Activated naive CD8-positive, alpha-beta T cell (primary cell): ENCODE measurements at regions not wholly inside any gene's neighbourhood (a gene's known extent, or its start where the extent isn't known, plus 50 kb on each side); places are given as distances from the start of the nearest gene placed in this dataset.
"Not testable (repeated sequence)": the region's sequence is repeated elsewhere in the genome, so short reads cannot be mapped to it uniquely, and the experiment has no call there.

Experiments
- H3K27ac Mint-ChIP-seq: one replicate; pipeline ENCODE4 v1.8.0; 2021; ENCODE audit warnings: mixed read lengths
- H3K27me3 Mint-ChIP-seq: one replicate; pipeline ENCODE4 v1.8.0; 2021; ENCODE audit warnings: mixed read lengths
- H3K36me3 Mint-ChIP-seq: one replicate; pipeline ENCODE4 v1.8.0; 2021; ENCODE audit warnings: mixed read lengths
- H3K4me1 Mint-ChIP-seq: one replicate; pipeline ENCODE4 v1.8.0; 2021; ENCODE audit warnings: low read depth, mixed read lengths
- H3K4me3 Mint-ChIP-seq: one replicate; pipeline ENCODE4 v1.8.0; 2021; ENCODE audit warnings: mild to moderate bottlenecking, mixed read lengths
- H3K9me3 Mint-ChIP-seq: one replicate; pipeline ENCODE4 v1.8.0; 2021; ENCODE audit warnings: low read depth, mixed read lengths

DNA sequence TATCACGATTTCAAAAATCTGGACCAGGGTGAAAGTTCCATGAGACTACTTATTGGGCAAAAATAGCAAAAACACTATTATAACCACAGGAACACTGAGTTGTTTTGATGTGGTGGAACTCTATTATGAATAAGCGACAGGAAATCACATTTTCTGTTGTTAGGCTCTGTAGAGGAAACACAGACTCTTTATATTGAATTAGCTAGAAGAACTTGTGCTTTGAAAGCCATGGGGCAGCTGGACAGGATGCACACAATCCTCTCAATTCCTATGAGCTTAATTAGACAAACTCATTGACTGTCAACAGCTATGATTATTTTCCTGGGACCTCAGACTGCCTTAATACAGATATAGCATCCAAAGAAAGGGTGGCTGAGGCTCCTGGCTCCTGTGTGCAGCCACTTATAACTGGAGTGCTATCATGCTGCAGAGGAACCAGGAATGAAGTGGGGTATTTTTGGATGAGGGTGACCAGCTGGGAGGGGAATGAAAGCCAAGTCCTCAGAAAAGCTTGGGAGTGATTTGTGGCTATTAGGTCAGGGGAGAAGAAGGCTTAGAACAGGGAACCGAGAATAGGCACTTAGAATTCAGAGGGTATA, 657.3 kb downstream of the TYW1 start:
- no peaks in the 10 kb centered on the region for H3K27me3 Mint-ChIP-seq
- no peak overlapping the region for H3K4me3 Mint-ChIP-seq
- H3K36me3 Mint-ChIP-seq = no peaks in the 10 kb centered on the region

DNA sequence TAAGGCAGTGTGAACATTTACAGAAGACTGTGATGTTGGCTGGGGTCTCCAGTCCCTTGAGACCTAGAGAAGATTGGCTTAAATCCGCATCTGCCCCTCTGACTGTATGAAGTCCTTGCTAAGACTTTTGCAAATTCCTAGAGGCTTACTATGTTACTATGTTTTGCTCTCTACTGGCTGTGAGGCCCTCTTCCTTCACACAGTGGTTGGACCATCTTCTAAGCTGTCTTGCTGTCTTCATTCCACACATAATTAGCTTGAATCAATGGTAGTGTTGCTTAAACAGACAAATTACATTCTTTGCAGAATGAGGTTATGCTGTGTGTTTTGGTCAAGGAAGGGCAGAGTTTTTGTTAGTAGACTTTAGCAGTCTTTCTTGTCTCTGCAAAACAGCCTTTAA, 658.0 kb downstream of the TYW1 start:
- no peaks in the 10 kb centered on the region for H3K9me3 Mint-ChIP-seq
- H3K36me3 Mint-ChIP-seq = no peaks in the 10 kb centered on the region
- H3K27me3 Mint-ChIP-seq = no peaks in the 10 kb centered on the region
- no peaks in the 10 kb centered on the region for H3K4me1 Mint-ChIP-seq
- H3K4me3 Mint-ChIP-seq = no peak overlapping the region
- H3K27ac Mint-ChIP-seq = no peak overlapping the region

More for the DNA sequence above, 657.3 kb downstream of the TYW1 start:
- H3K9me3 Mint-ChIP-seq = no peaks in the 10 kb centered on the region
- no peak overlapping the region for H3K27ac Mint-ChIP-seq
- H3K4me1 Mint-ChIP-seq = no peaks in the 10 kb centered on the region

DNA sequence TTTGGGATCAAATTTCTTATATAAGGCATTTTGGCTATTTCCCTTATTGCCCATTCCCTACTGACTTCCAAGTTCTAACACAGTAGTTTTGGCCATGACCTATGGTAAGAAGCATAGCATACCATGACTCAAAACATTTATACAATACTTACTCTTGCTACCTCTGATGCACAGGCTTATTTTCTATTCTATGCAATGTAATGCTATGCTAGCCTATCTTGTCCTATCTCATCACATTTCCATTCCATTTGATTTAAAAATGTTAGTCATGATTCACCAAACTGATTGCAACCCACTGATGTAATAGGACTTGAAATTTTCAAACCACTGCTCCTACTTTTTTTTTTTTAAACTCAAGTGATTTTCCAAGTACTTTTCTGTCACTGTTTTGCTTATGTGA, 658.5 kb downstream of the TYW1 start:
- no peaks in the 10 kb centered on the region for H3K9me3 Mint-ChIP-seq
- no peaks in the 10 kb centered on the region for H3K27me3 Mint-ChIP-seq
- H3K4me3 Mint-ChIP-seq = no peak overlapping the region
- no peaks in the 10 kb centered on the region for H3K4me1 Mint-ChIP-seq
- H3K36me3 Mint-ChIP-seq = no peaks in the 10 kb centered on the region
- H3K27ac Mint-ChIP-seq = no peak overlapping the region

GRCh38 chr7:67659091-67659490, 662.5 kb downstream of the TYW1 start:
- H3K36me3 Mint-ChIP-seq = no peaks in the 10 kb centered on the region
- H3K9me3 Mint-ChIP-seq = peaks cover 5% of the 10 kb centered on the region
- H3K4me1 Mint-ChIP-seq = no peaks in the 10 kb centered on the region
- no peaks in the 10 kb centered on the region for H3K27me3 Mint-ChIP-seq
- no peak overlapping the region for H3K27ac Mint-ChIP-seq
- H3K4me3 Mint-ChIP-seq = no peak overlapping the region

GRCh38 chr7:67662804-67663203, 666.2 kb downstream of the TYW1 start:
- Mint-ChIP-seq H3K4me1 (no peaks in the 10 kb centered on the region), H3K9me3 (peaks cover 5% of the 10 kb centered on the region), H3K36me3 (no peaks in the 10 kb centered on the region), H3K4me3 (no peak overlapping the region), H3K27ac (no peak overlapping the region), H3K27me3 (no peaks in the 10 kb centered on the region)

DNA sequence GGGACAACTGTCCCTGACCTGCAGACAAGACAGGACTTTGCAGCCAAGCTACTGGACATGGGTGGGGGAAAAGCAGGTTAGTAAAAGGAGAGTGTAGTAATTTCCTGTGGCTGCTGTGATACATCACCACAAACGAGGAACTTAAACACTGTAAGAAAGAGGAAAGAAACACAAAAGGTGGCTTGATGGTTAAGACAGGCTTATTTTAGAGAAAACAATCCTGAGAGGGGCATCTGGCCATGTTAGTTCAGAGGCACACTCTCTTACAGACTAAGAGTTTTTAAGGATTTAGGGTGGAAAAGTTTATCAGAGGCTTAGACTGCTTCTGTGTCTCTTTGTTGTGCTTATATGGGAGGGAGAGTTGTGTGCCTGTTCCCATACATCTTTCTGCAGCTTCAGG, 667.0 kb downstream of the TYW1 start:
- no peaks in the 10 kb centered on the region for H3K36me3 Mint-ChIP-seq
- no peak overlapping the region for H3K27ac Mint-ChIP-seq
- H3K27me3 Mint-ChIP-seq = no peaks in the 10 kb centered on the region
- H3K9me3 Mint-ChIP-seq = peaks cover 5% of the 10 kb centered on the region
- H3K4me3 Mint-ChIP-seq = no peak overlapping the region
- no peaks in the 10 kb centered on the region for H3K4me1 Mint-ChIP-seq

GRCh38 chr7:67666359-67666758, 669.7 kb downstream of the TYW1 start:
- H3K4me3 Mint-ChIP-seq, H3K36me3 Mint-ChIP-seq, H3K27me3 Mint-ChIP-seq, H3K4me1 Mint-ChIP-seq, H3K27ac Mint-ChIP-seq: not testable (repeated sequence)
- H3K9me3 Mint-ChIP-seq = peaks cover 17% of the 10 kb centered on the region

DNA sequence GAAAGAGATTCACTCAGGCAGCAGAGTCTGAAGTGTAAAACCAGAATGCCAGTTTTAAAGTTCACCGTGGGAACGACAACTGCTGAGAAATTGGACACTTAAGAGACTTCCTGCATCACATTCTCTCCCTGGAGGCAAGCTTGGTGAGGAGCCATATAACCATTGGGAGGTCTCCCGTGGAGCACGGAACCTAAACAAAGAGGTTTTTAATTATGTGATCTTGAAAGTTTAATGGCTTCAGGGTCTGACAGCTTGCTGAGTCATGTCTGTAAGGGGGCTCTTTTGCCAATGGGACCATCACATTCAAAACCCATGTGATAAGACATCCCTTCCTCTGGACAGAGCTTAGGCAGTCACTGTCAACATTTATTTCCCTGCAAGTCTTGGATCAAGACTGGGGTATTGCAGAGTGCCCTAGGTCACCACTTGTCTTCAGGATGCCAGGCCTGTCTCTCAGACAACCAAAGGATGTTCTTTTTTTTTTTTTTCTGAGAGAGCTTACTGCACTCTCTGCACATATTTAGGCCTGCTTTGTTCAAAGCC, 674.4 kb downstream of the TYW1 start:
- Mint-ChIP-seq H3K27ac (no peak overlapping the region), H3K27me3 (no peaks in the 10 kb centered on the region), H3K9me3 (peaks cover 17% of the 10 kb centered on the region), H3K4me1 (no peaks in the 10 kb centered on the region), H3K4me3 (no peak overlapping the region), H3K36me3 (no peaks in the 10 kb centered on the region)

- H3K27ac Mint-ChIP-seq = no peak overlapping the region
- no peaks in the 10 kb centered on the region for H3K27me3 Mint-ChIP-seq
- peaks cover 22% of the 10 kb centered on the region for H3K9me3 Mint-ChIP-seq
- no peaks in the 10 kb centered on the region for H3K4me1 Mint-ChIP-seq
- no peak overlapping the region for H3K4me3 Mint-ChIP-seq
- no peaks in the 10 kb centered on the region for H3K36me3 Mint-ChIP-seq
Observed at GRCh38 chr7:67673861-67674260, 677.2 kb downstream of the TYW1 start.

- H3K4me1 Mint-ChIP-seq, H3K36me3 Mint-ChIP-seq, H3K27ac Mint-ChIP-seq, H3K4me3 Mint-ChIP-seq, H3K27me3 Mint-ChIP-seq: not testable (repeated sequence)
- peaks cover 16% of the 10 kb centered on the region for H3K9me3 Mint-ChIP-seq
Observed at GRCh38 chr7:67674862-67675261, 678.2 kb downstream of the TYW1 start.

DNA sequence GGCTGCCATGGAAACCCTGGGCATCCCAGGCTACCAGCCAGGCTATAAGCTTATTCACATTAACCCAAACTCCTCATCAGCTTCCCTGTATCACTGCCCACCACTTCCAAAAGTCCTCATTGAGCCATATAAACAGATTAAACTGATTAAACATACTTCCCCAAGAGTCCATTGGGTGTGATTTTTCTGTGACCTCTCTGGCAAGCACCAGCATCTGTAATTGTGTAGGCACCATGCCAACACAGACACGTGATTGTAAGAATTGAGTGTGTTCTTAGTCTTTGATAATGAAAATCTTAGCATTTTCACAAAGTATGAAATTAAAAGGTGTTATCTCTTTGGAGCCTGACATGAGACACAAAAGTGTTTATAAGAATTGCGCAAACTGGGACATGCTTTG, 679.3 kb downstream of the TYW1 start:
- Mint-ChIP-seq H3K27ac (no peak overlapping the region), H3K36me3 (no peaks in the 10 kb centered on the region), H3K27me3 (no peaks in the 10 kb centered on the region), H3K4me3 (no peak overlapping the region), H3K9me3 (peaks cover 16% of the 10 kb centered on the region), H3K4me1 (no peaks in the 10 kb centered on the region)

GRCh38 chr7:67678419-67678818, 681.8 kb downstream of the TYW1 start:
- no peaks in the 10 kb centered on the region for H3K36me3 Mint-ChIP-seq
- H3K4me1 Mint-ChIP-seq = no peaks in the 10 kb centered on the region
- H3K4me3 Mint-ChIP-seq = no peak overlapping the region
- peaks cover 11% of the 10 kb centered on the region for H3K9me3 Mint-ChIP-seq
- no peaks in the 10 kb centered on the region for H3K27me3 Mint-ChIP-seq
- H3K27ac Mint-ChIP-seq = no peak overlapping the region

DNA sequence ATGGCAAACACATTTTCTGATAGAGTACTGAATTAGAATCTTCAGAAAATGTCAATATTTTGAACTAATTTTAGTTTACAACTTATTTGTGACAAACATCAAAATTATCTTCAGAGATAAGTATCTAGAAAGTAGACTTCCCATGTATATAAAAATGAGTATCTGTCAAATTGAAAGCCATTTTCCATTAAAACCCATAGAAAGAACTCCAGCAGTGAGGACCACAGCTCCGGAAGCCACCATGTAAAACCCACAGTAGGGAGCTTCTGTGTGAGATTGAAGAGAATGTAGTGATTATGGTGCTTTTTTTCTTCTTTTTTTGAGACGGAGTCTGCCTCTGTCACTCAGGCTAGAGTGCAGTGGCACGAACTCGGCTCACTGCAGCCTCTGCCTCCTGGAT, 687.0 kb downstream of the TYW1 start:
- H3K9me3 Mint-ChIP-seq = peaks cover 10% of the 10 kb centered on the region
- no peaks in the 10 kb centered on the region for H3K4me1 Mint-ChIP-seq
- H3K27ac Mint-ChIP-seq = no peak overlapping the region
- no peaks in the 10 kb centered on the region for H3K27me3 Mint-ChIP-seq
- H3K36me3 Mint-ChIP-seq = no peaks in the 10 kb centered on the region
- H3K4me3 Mint-ChIP-seq = no peak overlapping the region

DNA sequence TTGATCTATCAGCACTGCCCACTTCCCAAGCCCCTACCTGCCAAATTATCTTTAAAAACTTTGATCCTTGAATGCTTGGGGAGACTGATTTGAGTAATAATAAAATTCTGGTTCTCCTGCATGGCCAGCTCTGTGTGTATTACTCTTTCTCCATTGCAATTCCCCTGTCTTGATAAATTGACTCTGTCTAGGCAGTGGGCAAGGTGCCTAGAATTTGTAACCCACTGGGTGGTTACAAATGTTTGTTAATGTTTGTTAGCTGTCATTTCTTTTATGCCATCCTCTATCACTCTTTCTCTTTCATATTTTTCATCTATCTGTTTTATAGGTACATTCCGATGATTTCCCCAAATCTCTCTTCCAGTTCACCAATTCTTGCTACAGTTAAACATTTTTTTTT, 694.1 kb downstream of the TYW1 start:
- Mint-ChIP-seq H3K27ac (no peak overlapping the region), H3K9me3 (peaks cover 13% of the 10 kb centered on the region), H3K27me3 (no peaks in the 10 kb centered on the region), H3K4me1 (no peaks in the 10 kb centered on the region), H3K36me3 (no peaks in the 10 kb centered on the region), H3K4me3 (no peak overlapping the region)

- Mint-ChIP-seq H3K4me3 (no peak overlapping the region), H3K27me3 (no peaks in the 10 kb centered on the region), H3K4me1 (no peaks in the 10 kb centered on the region), H3K36me3 (no peaks in the 10 kb centered on the region), H3K27ac (no peak overlapping the region), H3K9me3 (peaks cover 10% of the 10 kb centered on the region)
Observed at GRCh38 chr7:67692425-67692824, 695.8 kb downstream of the TYW1 start.

GRCh38 chr7:67696124-67696523, 699.5 kb downstream of the TYW1 start:
- Mint-ChIP-seq H3K4me1 (no peaks in the 10 kb centered on the region), H3K9me3 (peaks cover 1% of the 10 kb centered on the region), H3K4me3 (no peak overlapping the region), H3K27me3 (no peaks in the 10 kb centered on the region), H3K36me3 (no peaks in the 10 kb centered on the region), H3K27ac (no peak overlapping the region)
